Skeletal muscle cell (primary cell): ENCODE measurements at regions not wholly inside any gene's neighbourhood (a gene's known extent, or its start where the extent isn't known, plus 50 kb on each side); places are given as distances from the start of the nearest gene placed in this dataset.

Source experiments
- DNase-seq: peaks from one replicate; pipeline ENCODE4 v3.0.0-alpha.2; 2010; ENCODE audit warnings: low read depth
- H3K4me3 ChIP-seq: 2 replicates; pipeline ENCODE4 v1.5.1; 2011; ENCODE audit warnings: low read depth, mild to moderate bottlenecking, control low read depth, low read length, moderate library complexity

DNA sequence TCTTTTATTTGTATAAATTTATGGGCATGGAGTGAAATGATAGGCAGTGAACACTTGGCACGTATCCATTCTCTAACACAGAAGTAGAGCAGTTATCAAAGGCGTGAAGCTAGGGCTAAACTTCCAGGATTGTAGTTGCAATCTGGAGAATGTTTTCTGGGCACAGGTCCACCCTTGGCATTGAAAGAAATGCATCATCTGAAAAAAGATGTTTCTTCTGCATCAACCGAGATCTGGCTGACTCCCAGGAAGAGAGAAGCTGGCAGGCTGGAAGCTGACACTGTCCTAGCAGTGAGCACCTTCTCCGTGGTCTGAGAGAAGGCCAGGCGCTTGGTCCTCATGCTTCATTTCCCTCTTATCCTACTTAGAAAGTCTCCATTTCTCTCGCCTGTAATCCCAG, 600.0 kb downstream of the BRD1 start:
- no peak for DNase-seq
- H3K4me3 ChIP-seq, result no peak overlapping the region

DNA sequence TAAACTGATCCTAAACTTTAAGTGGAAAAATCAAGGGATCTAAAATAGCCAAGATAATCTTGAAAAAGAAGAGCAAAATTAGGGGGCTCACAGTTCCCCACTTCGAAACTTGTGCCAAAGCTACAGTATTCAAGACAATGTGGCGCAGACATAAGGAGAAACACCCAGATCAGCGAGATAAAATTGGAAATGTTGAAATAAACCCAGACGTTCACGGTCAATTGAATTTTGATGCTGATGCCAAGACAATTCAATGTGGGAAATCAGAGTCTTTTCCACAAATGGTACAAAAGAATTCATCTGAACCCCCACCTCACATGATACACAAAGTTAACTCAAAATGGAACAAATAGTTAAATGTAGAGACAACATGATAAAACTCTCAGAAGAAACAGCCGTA, 601.6 kb downstream of the BRD1 start:
- no peak overlapping the region for H3K4me3 ChIP-seq
- DNase-seq, result no peak

DNA sequence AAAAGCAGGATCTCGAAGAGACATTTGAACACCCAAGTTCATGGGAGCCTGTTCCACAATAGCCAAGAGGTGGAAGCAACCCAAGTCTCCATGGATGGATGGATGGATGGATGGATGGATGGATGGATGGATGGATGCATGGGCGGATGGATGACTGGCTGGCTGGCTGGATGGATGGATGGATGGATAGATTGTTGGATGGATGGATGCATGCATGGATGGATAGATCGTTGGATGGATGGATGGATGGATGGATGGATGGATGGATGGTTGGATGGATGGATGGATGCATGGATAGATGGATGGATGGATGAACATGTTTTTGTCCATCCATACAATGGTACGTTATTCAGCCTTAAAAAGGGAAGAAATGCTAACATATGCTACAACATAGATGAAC, 603.4 kb downstream of the BRD1 start:
- no peak for DNase-seq
- no peak overlapping the region for H3K4me3 ChIP-seq

DNA sequence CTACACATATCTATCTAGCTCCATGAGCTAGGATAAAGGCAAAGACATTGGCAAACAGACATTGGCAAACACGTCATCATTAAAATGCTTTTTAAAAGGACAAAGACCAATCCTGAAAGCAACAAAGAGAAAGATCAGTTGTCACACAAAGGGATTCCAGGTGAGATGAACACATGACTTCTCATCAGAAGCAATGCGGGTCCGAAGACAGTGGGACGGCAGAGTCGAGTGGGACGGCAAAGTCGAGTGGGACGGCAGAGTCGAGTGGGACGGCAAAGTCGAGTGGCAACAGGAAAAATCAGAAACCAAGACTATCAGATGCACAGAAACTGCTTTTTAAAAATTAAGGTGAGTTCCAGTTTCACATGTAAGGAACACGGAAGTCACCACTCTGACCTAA, 609.5 kb downstream of the BRD1 start:
- no peak overlapping the region for H3K4me3 ChIP-seq
- no peak for DNase-seq

DNA sequence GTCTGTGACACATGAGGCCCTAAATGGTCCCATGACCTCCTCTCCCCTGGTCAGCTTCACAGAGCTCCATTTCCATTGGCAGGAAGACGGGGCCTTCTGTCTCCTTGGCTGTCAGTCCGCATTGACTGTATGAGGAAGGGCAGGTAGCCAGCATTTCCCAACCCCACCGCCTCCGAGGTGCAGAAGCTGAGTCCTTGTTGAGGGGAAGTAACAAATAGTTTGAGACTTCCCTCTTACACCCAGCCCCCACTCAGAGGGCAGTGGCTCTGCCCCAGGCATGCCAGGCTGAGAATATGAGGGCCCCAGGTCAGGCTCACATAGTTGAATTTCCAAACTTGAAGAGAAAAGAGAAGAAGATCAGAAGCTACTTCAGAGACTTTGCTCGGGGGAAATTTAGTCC, 611.1 kb downstream of the BRD1 start:
- DNase-seq, result no peak
- H3K4me3 ChIP-seq, result no peak overlapping the region

DNA sequence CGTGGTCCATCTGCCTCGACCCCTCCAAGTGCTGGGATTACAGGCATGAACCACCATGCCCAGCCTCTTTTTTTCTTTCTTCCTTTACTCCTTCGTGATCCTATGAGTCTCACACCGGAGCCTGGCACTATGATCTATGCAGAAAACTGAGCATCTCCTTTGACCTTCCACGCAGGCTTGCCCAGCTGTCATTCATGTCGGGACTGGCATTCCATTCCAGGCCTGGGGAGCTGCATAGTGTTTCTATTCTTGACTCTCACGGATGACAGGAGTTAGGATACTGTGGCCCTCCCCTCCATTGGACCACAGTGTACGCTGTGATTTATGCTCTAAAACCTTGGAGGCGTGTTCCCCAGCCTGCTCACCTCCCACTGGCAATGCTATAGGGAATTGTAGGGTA, 611.8 kb downstream of the BRD1 start:
- DNase-seq, result no peak
- H3K4me3 ChIP-seq, result no peak overlapping the region

DNA sequence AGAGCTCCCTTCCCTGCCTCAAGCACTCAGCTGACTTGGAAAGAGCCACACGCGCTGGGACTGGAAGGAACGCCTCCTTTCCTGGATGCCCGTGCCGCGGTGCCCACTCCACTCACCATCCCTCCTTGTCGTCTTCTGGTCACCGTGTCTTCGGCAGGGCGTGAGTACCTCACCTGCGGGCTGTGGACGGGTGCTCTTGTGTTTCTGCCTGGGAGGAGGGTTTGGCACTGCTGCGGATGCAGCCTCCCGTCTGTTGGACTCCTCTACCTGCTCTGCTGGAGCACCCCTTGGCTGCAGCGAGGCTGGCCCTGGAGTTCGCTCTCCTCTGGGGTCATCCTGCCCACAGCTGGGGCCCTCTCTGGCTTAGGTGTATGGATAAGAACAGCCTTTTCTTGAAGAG, 612.7 kb downstream of the BRD1 start:
- DNase-seq, result no peak
- no peak overlapping the region for H3K4me3 ChIP-seq

DNA sequence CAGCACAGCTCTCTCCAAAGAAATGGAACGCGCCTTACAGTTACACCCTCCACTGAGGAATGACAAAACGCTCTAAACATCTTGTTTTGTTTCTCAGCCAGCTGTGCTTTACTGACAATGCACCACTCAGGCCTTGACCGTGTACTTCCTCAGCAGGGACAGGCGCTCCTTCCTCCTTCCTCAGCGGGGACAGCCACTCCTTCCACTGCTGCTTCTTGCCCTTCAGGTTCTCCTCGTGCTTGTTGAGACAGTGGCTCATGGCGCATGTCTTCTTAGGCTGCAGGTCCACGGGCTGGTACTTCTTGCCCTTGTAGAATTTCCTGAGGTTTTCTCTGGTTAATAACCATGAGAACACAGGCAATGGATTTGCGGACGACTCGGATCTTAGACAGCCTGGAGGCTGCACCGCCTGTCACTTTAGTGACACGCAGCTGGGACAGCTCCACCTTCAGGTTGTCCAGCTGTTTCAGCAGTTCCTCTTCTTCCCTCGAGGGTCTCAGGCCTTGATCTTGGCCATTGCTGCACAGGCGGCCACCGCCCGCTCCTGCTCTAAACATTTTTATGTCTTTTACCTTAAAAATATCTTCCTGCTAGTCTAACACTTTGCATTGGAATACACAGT, 613.8 kb downstream of the BRD1 start:
- DNase-seq, result no peak

DNA sequence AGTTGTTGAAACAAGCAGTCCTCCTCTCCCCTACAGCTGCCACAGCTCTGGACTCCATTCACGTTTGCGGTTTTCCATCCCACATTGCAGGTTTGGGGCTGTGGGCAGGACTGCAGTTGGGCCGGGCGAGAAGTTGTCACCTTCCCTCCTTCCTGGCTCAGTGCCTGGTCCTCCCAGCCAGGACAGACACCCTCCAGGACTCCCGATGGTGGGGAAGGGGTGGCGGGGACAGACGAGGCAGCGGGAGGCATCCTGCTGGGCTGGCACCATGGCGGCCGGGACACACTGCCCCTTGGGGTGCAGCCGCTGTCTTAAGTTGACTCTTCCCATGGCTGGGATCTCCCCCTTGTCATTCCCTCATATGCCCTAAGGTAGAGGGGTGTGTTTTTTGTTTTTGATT, 615.2 kb downstream of the BRD1 start:
- H3K4me3 ChIP-seq, result no peak overlapping the region
- DNase-seq, result no peak

More for the DNA sequence above, 613.8 kb downstream of the BRD1 start:
- H3K4me3 ChIP-seq, result no peak overlapping the region

DNA sequence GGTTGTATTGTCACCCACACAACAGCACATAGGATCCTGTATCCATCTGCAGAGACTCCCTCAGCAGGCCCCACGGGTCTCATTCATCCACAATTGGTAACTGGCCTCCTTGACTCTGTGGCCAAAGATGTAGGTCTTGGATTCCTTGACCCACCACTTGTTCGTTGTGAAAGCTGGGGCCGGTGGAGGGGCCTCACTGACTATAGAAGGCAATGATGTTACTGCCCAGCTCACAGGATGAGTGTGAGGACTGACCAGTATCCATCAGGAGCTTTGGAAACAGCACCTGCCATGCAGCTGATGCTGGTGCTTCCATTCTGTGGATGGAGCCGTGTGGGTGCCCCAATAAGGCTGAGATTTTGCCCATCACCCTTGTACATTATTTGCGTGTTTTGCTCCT, 615.7 kb downstream of the BRD1 start:
- H3K4me3 ChIP-seq, result no peak overlapping the region
- DNase-seq, result no peak

DNA sequence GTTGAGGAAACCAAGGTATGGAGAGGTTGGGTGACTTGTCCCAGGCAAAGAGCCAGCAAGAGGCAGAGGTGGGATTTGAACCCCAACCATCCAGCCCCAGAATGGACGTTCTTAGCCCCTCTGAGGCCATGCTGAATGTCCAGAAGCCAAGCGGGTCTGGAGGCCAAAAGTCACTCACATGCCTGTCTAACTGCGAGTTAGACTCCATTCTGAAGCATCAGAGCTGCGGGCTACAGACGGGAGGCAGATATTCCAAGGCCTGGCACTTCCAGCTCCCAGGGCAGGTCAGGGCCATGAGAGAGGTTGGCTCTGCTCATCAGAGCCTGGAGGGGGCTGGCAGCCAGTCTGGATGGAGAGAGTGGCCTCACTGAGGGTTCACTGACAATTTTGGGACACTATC, 616.5 kb downstream of the BRD1 start:
- DNase-seq, result no peak

DNA sequence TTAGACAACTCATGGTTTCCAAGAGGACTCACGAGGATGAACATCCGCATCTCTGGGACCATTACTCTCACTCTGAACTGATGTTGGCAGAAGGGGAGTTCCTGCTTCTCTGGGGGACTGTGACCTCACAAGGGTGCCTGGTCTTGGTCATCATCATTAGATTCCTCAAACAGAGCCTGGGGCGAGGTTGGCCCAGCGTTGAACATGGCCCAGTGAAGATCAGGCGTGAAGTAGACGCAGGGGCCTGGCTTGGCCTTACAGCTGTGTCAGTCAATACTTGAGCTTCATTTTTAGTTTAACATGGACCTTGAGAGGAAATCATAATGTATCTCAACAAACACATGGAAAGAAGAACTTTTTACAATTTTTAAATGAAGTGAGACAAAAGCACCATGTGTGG, 617.1 kb downstream of the BRD1 start:
- DNase-seq, result no peak
- no peak overlapping the region for H3K4me3 ChIP-seq

More for the DNA sequence above, 616.5 kb downstream of the BRD1 start:
- H3K4me3 ChIP-seq, result no peak overlapping the region

DNA sequence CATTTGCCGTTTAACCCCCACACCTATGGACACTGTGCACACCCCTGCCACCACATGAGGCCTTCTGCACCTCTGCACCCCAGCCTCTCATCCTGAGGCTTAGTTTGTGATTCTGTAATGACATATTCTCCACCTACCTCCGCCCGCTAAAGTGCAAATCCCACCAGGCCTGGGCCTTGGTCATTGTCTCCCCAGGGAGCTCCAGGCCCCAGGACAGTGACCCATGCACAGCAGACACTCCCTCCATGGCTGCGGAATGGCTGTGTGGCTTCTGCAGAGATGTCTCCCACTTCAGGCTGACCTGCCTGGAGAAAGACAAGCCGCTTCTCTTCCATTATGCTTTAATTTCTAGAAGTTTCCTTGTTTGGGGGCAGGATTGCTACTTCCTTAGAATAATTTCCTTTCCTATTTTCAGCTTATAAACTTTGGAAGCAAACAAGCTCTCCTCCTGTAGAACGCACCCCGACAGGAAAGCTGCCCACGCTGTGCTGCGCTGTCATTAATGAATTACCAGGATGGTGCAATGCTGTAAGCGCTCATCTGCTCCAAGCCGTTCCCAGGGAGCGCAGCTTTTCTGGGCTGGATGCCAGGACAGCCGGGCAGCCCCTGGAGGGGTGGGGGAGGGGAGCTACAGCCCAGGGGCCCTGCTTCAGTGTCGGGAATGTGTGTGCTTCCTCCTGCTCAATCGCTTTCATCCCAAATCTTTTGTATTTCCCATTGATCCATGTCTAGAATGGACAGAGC, 618.0 kb downstream of the BRD1 start:
- no peak for DNase-seq

DNA sequence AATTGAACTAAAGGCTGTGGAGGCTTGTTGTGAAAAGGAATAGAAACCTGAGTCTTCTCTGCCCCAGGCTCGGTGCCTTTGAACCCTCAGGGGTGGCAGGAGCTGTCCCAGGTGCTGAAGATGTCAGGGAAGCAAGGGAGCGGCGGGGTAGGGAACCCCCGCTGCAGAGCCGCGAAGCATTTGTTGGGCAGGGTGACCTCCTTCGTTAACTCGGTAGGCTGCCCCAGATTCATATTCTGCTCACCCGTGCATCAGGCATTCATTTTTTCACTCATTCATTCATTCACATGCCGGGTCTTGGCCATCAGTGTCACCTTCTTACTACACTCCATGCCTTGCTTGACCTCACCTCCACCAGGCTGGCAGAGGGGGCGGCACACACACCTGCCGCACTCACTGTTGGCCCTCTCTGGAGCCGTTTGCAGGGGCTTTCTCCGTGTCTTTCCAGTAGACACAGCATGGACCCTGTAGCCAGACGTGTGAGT, 618.9 kb downstream of the BRD1 start:
- no peak for DNase-seq
- no peak overlapping the region for H3K4me3 ChIP-seq

More for the DNA sequence above, 618.0 kb downstream of the BRD1 start:
- H3K4me3 ChIP-seq, result no peak overlapping the region

DNA sequence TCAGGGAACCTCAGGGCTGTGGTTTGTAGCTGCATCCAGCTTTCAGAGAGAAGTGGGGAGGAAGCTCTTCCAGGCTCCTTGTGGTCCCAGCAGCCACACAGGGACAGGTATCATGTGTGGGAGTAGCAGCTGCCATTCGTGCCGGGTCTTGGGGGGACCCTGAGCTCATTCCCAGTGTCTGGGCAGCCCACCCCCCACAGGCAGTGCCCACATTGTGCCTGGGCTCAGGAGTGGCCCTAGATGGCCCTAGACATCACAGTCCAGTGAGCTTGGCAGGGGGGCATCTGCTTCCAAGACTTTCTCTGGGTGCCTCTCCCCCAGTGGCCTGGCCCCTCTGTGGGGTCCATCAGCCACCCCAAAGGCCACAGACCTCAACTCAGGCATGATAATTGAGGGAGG, 619.7 kb downstream of the BRD1 start:
- no peak overlapping the region for H3K4me3 ChIP-seq
- DNase-seq, result no peak

DNA sequence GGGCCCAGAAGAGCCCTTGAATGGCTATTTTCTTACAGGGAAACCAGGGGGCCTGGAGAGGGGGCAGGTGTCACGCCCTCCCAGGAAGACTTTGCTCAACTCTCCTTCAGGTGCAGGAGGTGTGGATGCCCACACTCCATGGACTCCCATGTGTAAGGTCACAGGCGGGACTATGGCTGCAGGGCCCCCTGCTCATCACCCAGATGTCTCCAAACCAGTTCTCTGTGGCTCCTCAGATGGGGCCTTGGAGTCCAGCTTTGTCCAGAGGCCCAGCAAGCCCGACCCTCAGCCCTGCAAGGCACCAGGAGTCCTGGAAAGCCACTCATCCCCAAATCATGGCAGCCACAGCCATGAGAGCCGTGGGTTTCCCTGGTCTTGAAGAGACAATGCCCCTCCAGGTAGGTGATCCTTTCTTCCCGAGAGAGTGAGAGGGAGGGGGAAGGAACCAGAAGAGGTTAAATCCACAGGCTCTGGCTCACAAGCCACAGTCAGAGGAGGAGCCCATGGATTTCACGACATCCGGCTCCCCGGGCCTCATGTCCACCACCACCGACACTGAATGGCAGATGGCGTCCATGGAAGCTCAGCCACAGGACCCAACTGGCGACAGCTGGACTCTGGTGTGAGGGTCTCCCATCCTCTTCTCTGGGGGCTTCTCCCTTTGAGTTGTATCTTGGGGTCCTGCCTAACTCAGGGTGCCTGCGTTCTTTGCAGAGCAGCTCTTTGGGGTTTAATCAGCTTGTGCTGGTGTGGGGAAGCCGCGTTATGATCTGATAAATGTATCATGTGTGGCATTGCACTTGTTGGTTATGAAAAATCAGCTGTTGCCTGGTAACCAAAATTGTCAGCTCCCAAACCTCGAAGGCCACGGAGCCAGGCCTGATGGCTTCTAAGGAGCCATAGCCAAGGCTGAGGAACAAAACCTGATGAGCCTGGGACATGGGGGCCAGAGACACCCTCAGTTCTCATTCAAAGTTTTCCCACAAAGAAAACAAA, 620.4 kb downstream of the BRD1 start:
- no peak for DNase-seq
- no peak overlapping the region for H3K4me3 ChIP-seq

DNA sequence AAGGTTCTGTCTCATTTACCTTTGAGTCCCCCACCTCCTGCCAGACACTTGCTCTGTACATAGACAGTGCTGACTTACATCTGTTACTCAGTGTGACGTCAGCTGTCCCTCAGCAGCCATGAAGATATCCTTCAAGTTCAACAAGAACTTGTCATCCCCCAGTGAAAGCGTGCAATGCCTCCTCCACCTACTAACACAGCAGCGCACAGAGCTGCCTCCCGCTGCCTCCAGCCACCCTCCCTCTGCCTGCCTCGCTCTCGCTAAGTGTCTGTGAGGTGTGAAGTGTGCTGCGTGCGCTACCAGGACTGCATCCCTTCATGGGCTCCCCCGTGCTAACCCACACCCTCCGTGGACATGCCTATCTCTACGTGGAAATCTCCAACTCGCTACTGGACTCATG, 621.4 kb downstream of the BRD1 start:
- H3K4me3 ChIP-seq, result no peak overlapping the region
- DNase-seq, result no peak

DNA sequence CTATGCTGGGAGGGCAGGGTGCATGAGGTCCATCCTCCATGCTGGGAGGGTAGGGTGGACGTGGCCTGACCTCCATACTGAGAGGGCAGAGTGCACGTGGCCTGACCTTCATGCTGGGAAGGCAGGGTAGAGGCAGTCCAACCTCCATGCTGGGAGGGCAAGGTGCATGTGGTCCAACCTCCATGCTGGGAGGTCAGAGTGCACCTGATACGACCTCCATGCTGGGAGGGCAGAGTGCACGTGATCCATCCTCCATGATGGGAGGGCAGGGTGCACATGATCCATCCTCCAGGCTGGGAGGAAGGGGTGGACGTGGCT, 622.2 kb downstream of the BRD1 start:
- H3K4me3 ChIP-seq, result no peak overlapping the region
- no peak for DNase-seq

DNA sequence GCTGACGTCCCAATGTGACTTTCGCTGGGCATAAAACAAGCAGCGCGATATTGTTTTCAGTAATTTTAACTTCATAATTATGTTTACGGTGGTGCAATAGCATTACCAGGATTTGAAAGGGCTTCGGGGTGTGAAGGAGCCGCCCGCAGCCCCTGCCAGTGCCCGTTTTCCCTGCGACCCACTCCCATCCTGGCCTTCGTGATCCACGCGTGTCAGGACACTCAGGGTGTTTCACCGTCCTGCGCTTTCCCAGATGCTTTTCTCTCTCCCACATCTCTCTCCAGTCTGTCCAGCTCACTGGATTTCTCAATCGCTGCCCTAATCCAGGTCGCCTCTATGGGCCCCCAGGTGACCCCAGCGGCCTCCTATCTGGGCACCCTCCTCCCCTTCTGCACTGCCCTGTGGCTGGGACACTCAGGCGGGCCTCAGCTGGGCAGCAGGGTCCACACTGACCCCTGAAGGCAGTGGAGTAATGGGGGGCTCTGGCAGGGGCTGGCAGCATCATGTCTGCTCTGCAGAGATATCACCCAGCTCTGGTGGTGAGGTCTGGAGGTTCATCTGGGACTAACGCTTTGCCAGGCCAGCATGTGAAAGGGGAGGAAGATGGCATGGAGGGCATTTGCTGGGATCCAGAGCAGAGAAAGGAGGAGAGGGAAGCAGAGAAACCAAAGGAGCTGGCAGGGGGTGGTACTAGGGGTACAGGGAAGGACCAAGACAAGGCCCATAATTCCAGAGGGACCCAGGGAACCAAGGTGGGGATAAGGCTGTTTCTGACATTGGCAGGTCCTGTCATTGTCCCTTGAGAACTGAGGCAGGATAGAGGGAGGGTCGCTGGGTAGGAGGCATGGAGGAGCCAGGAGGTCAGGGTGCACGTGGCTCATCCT, 622.8 kb downstream of the BRD1 start:
- H3K4me3 ChIP-seq, result no peak overlapping the region
- no peak for DNase-seq
